Breast epithelium (tissue), 3 donors: ENCODE measurements at regions not wholly inside any gene's neighbourhood (a gene's known extent, or its start where the extent isn't known, plus 50 kb on each side); places are given as distances from the start of the nearest gene placed in this dataset.

ENCODE experiments used
- CTCF ChIP-seq, 3 donors: fragments of 450-650 bp; IDR thresholded peaks; one replicate each; pipeline ENCODE4 v1.5.1; 2016 to 2017; ENCODE audit warnings: antibody characterized with exemption in 3 of 3, mild to moderate bottlenecking in 3 of 3, moderate library complexity in 3 of 3
- POLR2A ChIP-seq: fragments of 450-650 bp; IDR thresholded peaks from one replicate; pipeline ENCODE4 v1.6.1; 2016; ENCODE audit warnings: antibody characterized with exemption, mild to moderate bottlenecking, moderate library complexity
- POLR2AphosphoS5 ChIP-seq, 3 donors: sonication (generic); formaldehyde crosslinking; IDR thresholded peaks; one replicate each; pipeline ENCODE4 v1.6.1; 2017; ENCODE audit warnings: antibody characterized with exemption in 3 of 3

GRCh38 chr22:34036931-34037330 lies 116.7 kb upstream of the LARGE1 start:
- TF ChIP-seq CTCF (IDR thresholded peaks at IDR 0.05): no peak
- no peak for TF ChIP-seq POLR2A
- TF ChIP-seq POLR2AphosphoS5 (IDR thresholded peaks at IDR 0.05): no peak
